Ishikawa (cell line): ENCODE measurements at regions not wholly inside any gene's neighbourhood (a gene's known extent, or its start where the extent isn't known, plus 50 kb on each side); places are given as distances from the start of the nearest gene placed in this dataset.

Experiments used
- CEBPB ChIP-seq: IDR thresholded peaks from 2 replicates; pipeline ENCODE4 v1.6.1; 2012
- CREB1 ChIP-seq: IDR thresholded peaks from 2 replicates; pipeline ENCODE4 v1.6.1; 2012; ENCODE audit warnings: low read depth
- EGR1 ChIP-seq: IDR thresholded peaks from 2 replicates; pipeline ENCODE4 v1.6.1; 2012
- EP300 ChIP-seq: IDR thresholded peaks from 2 replicates; pipeline ENCODE4 v1.6.1; 2012; ENCODE audit warnings: borderline replicate concordance
- FOXM1 ChIP-seq: IDR thresholded peaks from 2 replicates; pipeline ENCODE4 v1.6.1; 2012; ENCODE audit warnings: low read depth, borderline replicate concordance
- MAX ChIP-seq: IDR thresholded peaks from 2 replicates; pipeline ENCODE4 v1.6.1; 2012
- RAD21 ChIP-seq: IDR thresholded peaks from 2 replicates; pipeline ENCODE4 v1.6.1; 2012; ENCODE audit warnings: low read depth
- TAF1 ChIP-seq: IDR thresholded peaks from 2 replicates; pipeline ENCODE4 v1.6.1; 2012; ENCODE audit warnings: low read depth, mild to moderate bottlenecking
- TCF12 ChIP-seq: IDR thresholded peaks from 2 replicates; pipeline ENCODE4 v1.6.1; 2012; ENCODE audit warnings: low read depth
- TEAD4 ChIP-seq: IDR thresholded peaks from 2 replicates; pipeline ENCODE4 v1.6.1; 2012
- YY1 ChIP-seq: IDR thresholded peaks from 2 replicates; pipeline ENCODE4 v1.6.1; 2012; ENCODE audit warnings: low read depth
- TF ChIP-seq, protein P1 (sequence below): IDR thresholded peaks from 2 replicates; pipeline ENCODE4 v1.6.1; 2012
- TF ChIP-seq, protein P2 (sequence below): IDR thresholded peaks from 2 replicates; pipeline ENCODE4 v1.6.1; 2012; ENCODE audit warnings: low read depth, mild to moderate bottlenecking

- TF ChIP-seq CEBPB (no peak), TCF12 (no peak), CREB1 (no peak), YY1 (no peak), FOXM1 (no peak), RAD21 (no peak), EGR1 (no peak), EP300 (no peak), TAF1 (no peak), TEAD4 (no peak), MAX (no peak)
- TF ChIP-seq, protein P1, sequence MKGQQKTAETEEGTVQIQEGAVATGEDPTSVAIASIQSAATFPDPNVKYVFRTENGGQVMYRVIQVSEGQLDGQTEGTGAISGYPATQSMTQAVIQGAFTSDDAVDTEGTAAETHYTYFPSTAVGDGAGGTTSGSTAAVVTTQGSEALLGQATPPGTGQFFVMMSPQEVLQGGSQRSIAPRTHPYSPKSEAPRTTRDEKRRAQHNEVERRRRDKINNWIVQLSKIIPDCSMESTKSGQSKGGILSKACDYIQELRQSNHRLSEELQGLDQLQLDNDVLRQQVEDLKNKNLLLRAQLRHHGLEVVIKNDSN: no peak
- TF ChIP-seq, protein P2, sequence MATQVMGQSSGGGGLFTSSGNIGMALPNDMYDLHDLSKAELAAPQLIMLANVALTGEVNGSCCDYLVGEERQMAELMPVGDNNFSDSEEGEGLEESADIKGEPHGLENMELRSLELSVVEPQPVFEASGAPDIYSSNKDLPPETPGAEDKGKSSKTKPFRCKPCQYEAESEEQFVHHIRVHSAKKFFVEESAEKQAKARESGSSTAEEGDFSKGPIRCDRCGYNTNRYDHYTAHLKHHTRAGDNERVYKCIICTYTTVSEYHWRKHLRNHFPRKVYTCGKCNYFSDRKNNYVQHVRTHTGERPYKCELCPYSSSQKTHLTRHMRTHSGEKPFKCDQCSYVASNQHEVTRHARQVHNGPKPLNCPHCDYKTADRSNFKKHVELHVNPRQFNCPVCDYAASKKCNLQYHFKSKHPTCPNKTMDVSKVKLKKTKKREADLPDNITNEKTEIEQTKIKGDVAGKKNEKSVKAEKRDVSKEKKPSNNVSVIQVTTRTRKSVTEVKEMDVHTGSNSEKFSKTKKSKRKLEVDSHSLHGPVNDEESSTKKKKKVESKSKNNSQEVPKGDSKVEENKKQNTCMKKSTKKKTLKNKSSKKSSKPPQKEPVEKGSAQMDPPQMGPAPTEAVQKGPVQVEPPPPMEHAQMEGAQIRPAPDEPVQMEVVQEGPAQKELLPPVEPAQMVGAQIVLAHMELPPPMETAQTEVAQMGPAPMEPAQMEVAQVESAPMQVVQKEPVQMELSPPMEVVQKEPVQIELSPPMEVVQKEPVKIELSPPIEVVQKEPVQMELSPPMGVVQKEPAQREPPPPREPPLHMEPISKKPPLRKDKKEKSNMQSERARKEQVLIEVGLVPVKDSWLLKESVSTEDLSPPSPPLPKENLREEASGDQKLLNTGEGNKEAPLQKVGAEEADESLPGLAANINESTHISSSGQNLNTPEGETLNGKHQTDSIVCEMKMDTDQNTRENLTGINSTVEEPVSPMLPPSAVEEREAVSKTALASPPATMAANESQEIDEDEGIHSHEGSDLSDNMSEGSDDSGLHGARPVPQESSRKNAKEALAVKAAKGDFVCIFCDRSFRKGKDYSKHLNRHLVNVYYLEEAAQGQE: no peak
Measured at GRCh38 chr5:18334949-18335348, 700.7 kb downstream of the TAF11L14 start.
